ENCODE measurements at regions not wholly inside any gene's neighbourhood (a gene's known extent, or its start where the extent isn't known, plus 50 kb on each side); places are given as distances from the start of the nearest gene placed in this dataset.

GRCh38 chr10:109103278-109103677, 820.0 kb downstream of the XPNPEP1 start:
- no peak overlapping the region for H3K4me3 ChIP-seq (ENCODE audit: control insufficient read depth, low read depth, low read length)

GRCh38 chr10:109089779-109090178, 833.5 kb downstream of the XPNPEP1 start:
- no peak for DNase-seq (ENCODE audit: low read depth)
- H3K4me3 ChIP-seq (ENCODE audit: control insufficient read depth, low read depth, low read length) = no peak overlapping the region
- TF ChIP-seq CTCF (conservative IDR thresholded peaks at IDR 0.05; ENCODE audit: control insufficient read depth, insufficient read depth, low read depth, low read length) = no peak

More at GRCh38 chr10:109103278-109103677, 820.0 kb downstream of the XPNPEP1 start:
- no peak for DNase-seq (ENCODE audit: low read depth)
- no peak for TF ChIP-seq CTCF (conservative IDR thresholded peaks at IDR 0.05; ENCODE audit: control insufficient read depth, insufficient read depth, low read depth, low read length)

GRCh38 chr10:109071539-109071938, 851.8 kb downstream of the XPNPEP1 start:
- no peak overlapping the region for H3K4me3 ChIP-seq (ENCODE audit: control insufficient read depth, low read depth, low read length)
- no peak for DNase-seq (ENCODE audit: low read depth)
- TF ChIP-seq CTCF (conservative IDR thresholded peaks at IDR 0.05; ENCODE audit: control insufficient read depth, insufficient read depth, low read depth, low read length) = no peak

GRCh38 chr10:109070492-109070891, 852.8 kb downstream of the XPNPEP1 start:
- no peak for TF ChIP-seq CTCF (conservative IDR thresholded peaks at IDR 0.05; ENCODE audit: control insufficient read depth, insufficient read depth, low read depth, low read length)
- no peak overlapping the region for H3K4me3 ChIP-seq (ENCODE audit: control insufficient read depth, low read depth, low read length)
- DNase-seq (ENCODE audit: low read depth) = no peak

- TF ChIP-seq CTCF (conservative IDR thresholded peaks at IDR 0.05; ENCODE audit: control insufficient read depth, insufficient read depth, low read depth, low read length) = no peak
- DNase-seq (ENCODE audit: low read depth) = no peak
- H3K4me3 ChIP-seq (ENCODE audit: control insufficient read depth, low read depth, low read length) = no peak overlapping the region
Measured at GRCh38 chr10:109067031-109067430, 856.3 kb downstream of the XPNPEP1 start.

- DNase-seq (ENCODE audit: low read depth) = no peak
- H3K4me3 ChIP-seq (ENCODE audit: control insufficient read depth, low read depth, low read length) = no peak overlapping the region
- TF ChIP-seq CTCF (conservative IDR thresholded peaks at IDR 0.05; ENCODE audit: control insufficient read depth, insufficient read depth, low read depth, low read length) = no peak
Measured at GRCh38 chr10:109065821-109066220, 857.5 kb downstream of the XPNPEP1 start.

GRCh38 chr10:109062371-109062770, 860.9 kb downstream of the XPNPEP1 start:
- peak; percentile 67 for DNase-seq (ENCODE audit: low read depth)
- H3K4me3 ChIP-seq (ENCODE audit: control insufficient read depth, low read depth, low read length) = no peak overlapping the region
- TF ChIP-seq CTCF (conservative IDR thresholded peaks at IDR 0.05; ENCODE audit: control insufficient read depth, insufficient read depth, low read depth, low read length) = no peak

Measured in fibroblast of mammary gland (primary cell).